ENCODE measurements at regions not wholly inside any gene's neighbourhood (a gene's known extent, or its start where the extent isn't known, plus 50 kb on each side); places are given as distances from the start of the nearest gene placed in this dataset.

GRCh38 chr16:58855291-58855863 is 121.3 kb upstream of the GOT2 start:
- no peak for TF ChIP-seq CTCF (IDR thresholded peaks at IDR 0.05; ENCODE audit: poor library complexity)
- TF ChIP-seq EZH2 (IDR thresholded peaks at IDR 0.05; ENCODE audit: borderline replicate concordance), result no peak

All from hepatocyte (in vitro differentiated cells).